Liver (tissue), 3 donors: ENCODE measurements at regions not wholly inside any gene's neighbourhood (a gene's known extent, or its start where the extent isn't known, plus 50 kb on each side); places are given as distances from the start of the nearest gene placed in this dataset.

Source experiments
- FOXA2 ChIP-seq: IDR thresholded peaks from 2 replicates; pipeline ENCODE4 v1.6.1; 2016; ENCODE audit warnings: antibody characterized with exemption
- GABPA ChIP-seq, 2 donors: IDR thresholded peaks in 1 of 2; conservative IDR thresholded peaks in 1 of 2; 2 replicates each; pipeline ENCODE4 v1.6.1; 2016; ENCODE audit warnings: antibody characterized with exemption in 2 of 2, mild to moderate bottlenecking in 1 of 2, moderate library complexity in 1 of 2
- HNF4A ChIP-seq, 2 donors: conservative IDR thresholded peaks; 2 replicates each; pipeline ENCODE4 v1.6.1; 2016; ENCODE audit warnings: antibody characterized with exemption in 2 of 2, mild to moderate bottlenecking in 2 of 2
- RAD21 ChIP-seq, 2 donors: IDR thresholded peaks; 2 replicates each; pipeline ENCODE4 v1.6.1; 2016; ENCODE audit warnings: antibody characterized with exemption in 2 of 2, mild to moderate bottlenecking in 2 of 2
- YY1 ChIP-seq: IDR thresholded peaks from 2 replicates; pipeline ENCODE4 v1.6.1; 2016; ENCODE audit warnings: antibody characterized with exemption, mild to moderate bottlenecking
- TF ChIP-seq, protein P1 (sequence below): fragments of 150-350 bp; IDR thresholded peaks from 2 replicates; pipeline ENCODE4 v1.5.1; 2017; ENCODE audit warnings: improper control_type of control experiment, low read depth, low read length; ENCODE audit not compliant: missing input control
- TF ChIP-seq, protein P2 (sequence below): IDR thresholded peaks from 2 replicates; pipeline ENCODE4 v1.6.1; 2016; ENCODE audit warnings: antibody characterized with exemption, mild to moderate bottlenecking
- donor health status: healthy.
- donor health status: healthy.

DNA sequence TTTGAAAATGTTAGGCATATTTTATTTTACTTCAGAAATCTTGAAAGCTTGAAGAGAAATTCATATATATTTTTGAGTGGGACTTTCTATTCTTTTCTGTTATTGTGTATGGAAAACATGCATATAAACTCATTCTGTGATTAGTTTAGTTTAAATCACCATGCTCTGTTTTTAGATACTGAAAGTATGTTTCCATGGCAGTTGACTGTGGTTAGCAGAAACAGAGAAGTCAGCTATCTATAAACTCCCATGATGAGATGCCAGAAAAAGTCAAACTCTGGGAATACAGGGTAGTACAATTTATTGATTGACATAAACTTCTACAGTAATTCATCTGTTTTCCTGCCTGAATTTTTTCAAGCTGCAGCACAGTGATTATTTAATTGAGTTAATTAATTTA is 905.3 kb upstream of the VRK2 start:
- TF ChIP-seq, protein P1, sequence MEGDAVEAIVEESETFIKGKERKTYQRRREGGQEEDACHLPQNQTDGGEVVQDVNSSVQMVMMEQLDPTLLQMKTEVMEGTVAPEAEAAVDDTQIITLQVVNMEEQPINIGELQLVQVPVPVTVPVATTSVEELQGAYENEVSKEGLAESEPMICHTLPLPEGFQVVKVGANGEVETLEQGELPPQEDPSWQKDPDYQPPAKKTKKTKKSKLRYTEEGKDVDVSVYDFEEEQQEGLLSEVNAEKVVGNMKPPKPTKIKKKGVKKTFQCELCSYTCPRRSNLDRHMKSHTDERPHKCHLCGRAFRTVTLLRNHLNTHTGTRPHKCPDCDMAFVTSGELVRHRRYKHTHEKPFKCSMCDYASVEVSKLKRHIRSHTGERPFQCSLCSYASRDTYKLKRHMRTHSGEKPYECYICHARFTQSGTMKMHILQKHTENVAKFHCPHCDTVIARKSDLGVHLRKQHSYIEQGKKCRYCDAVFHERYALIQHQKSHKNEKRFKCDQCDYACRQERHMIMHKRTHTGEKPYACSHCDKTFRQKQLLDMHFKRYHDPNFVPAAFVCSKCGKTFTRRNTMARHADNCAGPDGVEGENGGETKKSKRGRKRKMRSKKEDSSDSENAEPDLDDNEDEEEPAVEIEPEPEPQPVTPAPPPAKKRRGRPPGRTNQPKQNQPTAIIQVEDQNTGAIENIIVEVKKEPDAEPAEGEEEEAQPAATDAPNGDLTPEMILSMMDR = no peak
- TF ChIP-seq FOXA2 (no peak), RAD21 (IDR thresholded peaks at IDR 0.05) (no peak), YY1 (no peak), HNF4A (conservative IDR thresholded peaks at IDR 0.05) (no peak), GABPA (IDR thresholded peaks at IDR 0.05 in 1 of 2, conservative IDR thresholded peaks at IDR 0.05 in 1 of 2) (no peak)
- TF ChIP-seq, protein P2, sequence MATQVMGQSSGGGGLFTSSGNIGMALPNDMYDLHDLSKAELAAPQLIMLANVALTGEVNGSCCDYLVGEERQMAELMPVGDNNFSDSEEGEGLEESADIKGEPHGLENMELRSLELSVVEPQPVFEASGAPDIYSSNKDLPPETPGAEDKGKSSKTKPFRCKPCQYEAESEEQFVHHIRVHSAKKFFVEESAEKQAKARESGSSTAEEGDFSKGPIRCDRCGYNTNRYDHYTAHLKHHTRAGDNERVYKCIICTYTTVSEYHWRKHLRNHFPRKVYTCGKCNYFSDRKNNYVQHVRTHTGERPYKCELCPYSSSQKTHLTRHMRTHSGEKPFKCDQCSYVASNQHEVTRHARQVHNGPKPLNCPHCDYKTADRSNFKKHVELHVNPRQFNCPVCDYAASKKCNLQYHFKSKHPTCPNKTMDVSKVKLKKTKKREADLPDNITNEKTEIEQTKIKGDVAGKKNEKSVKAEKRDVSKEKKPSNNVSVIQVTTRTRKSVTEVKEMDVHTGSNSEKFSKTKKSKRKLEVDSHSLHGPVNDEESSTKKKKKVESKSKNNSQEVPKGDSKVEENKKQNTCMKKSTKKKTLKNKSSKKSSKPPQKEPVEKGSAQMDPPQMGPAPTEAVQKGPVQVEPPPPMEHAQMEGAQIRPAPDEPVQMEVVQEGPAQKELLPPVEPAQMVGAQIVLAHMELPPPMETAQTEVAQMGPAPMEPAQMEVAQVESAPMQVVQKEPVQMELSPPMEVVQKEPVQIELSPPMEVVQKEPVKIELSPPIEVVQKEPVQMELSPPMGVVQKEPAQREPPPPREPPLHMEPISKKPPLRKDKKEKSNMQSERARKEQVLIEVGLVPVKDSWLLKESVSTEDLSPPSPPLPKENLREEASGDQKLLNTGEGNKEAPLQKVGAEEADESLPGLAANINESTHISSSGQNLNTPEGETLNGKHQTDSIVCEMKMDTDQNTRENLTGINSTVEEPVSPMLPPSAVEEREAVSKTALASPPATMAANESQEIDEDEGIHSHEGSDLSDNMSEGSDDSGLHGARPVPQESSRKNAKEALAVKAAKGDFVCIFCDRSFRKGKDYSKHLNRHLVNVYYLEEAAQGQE = no peak
